ENCODE measurements at regions not wholly inside any gene's neighbourhood (a gene's known extent, or its start where the extent isn't known, plus 50 kb on each side); places are given as distances from the start of the nearest gene placed in this dataset.

DNA sequence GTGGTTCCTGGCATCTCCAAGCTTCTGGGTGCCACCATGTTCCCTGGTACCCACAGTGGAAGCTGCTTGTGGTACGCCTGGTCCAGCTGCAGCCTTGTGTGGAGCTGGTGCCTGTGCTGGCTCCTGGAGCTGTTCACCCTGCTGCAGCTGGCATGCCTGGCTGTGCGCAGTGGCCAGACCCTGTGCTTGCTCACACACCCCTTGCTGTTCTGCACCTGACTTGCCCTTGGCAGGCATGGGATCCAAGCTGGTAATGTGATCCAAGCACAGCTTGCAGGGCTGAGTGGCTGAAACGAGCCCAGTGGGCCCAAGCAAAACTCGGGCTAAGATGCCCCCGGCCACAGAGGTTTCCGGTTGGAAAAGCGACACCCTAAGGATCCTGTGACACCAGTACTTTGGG is 104.7 kb upstream of the CLMP start:
- Histone ChIP-seq H3K9me3 (no peaks in the 10 kb centered on the region), H3K4me1 (peaks cover 8 to 19% (median 13%) of the 10 kb centered on the region in 4 donors), H3K36me3 (no peaks in the 10 kb centered on the region), H3K27me3 (peaks cover 0 to 67% (median 35%) of the 10 kb centered on the region in 3 donors), H3K4me3 (no peak overlapping the region), H3K27ac (no peak overlapping the region)
- no peak for TF ChIP-seq EP300 (IDR thresholded peaks at IDR 0.05)
- TF ChIP-seq POLR2A (IDR thresholded peaks at IDR 0.05) = no peak
- TF ChIP-seq, protein P1, sequence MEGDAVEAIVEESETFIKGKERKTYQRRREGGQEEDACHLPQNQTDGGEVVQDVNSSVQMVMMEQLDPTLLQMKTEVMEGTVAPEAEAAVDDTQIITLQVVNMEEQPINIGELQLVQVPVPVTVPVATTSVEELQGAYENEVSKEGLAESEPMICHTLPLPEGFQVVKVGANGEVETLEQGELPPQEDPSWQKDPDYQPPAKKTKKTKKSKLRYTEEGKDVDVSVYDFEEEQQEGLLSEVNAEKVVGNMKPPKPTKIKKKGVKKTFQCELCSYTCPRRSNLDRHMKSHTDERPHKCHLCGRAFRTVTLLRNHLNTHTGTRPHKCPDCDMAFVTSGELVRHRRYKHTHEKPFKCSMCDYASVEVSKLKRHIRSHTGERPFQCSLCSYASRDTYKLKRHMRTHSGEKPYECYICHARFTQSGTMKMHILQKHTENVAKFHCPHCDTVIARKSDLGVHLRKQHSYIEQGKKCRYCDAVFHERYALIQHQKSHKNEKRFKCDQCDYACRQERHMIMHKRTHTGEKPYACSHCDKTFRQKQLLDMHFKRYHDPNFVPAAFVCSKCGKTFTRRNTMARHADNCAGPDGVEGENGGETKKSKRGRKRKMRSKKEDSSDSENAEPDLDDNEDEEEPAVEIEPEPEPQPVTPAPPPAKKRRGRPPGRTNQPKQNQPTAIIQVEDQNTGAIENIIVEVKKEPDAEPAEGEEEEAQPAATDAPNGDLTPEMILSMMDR (IDR thresholded peaks at IDR 0.05) = no peak
- no peak for TF ChIP-seq POLR2AphosphoS5 (IDR thresholded peaks at IDR 0.05)
- no peak for DNase-seq
- intact Hi-C loops (cut with DNase I; ENCODE audit: low total_unique reads) = no loop called here
- WGBS, 5 donors = 75 to 99% (median 88%) methylated on average over 5 to 7 of the region's 7 CpGs

DNA sequence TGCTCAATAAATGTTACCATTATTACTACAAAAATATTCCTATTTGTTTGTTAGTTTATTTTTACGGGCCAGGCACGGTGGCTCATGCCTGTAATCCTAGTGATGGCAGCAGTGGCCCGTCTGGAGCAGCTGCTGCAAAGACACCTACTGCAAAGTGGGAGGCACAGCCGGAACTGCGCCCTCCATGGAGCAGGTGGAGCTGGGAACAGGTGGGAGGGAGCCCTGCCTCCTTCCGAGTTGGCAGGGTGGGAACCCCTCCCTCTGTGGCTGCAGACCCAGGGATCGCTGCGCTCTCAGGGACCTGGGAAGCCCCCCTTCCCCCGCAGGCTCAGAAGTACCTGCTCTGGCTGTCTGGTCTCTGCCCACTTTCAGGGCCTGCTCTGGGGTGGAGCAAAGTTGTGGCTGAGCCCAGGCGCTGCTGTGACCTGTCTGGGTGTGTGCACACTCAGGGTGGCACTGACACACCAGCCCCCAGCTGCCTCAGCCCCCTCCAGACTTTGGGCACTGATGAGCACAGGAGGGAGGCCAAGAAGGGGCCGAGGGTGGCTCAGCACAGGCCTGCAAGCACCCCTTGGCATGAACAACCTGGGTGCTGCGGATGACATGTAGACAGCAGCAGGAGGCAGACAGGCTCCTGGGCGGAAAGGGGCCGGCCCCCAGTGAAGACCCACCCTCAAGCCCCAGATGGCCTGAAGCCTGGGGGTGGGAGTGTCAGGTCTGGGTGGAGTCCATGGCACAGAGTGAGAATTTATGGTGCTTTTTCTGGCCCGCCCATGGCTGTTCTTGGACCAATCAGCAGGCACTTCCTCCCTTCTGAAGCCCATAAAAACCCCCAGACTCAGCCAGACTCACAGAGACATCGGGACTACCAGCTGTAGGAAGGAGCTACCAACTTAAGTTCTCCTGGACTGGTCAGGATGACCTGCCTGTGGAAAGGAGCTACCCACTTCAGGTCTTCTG is 103.7 kb upstream of the CLMP start:
- TF ChIP-seq, protein P1 (IDR thresholded peaks at IDR 0.05) = no peak
- TF ChIP-seq POLR2AphosphoS5 (IDR thresholded peaks at IDR 0.05) (no peak), POLR2A (IDR thresholded peaks at IDR 0.05) (no peak), EP300 (IDR thresholded peaks at IDR 0.05) (no peak)
- Histone ChIP-seq H3K36me3 (no peaks in the 10 kb centered on the region), H3K27ac (no peak overlapping the region), H3K4me1 (peaks cover 8 to 19% (median 13%) of the 10 kb centered on the region in 4 donors), H3K4me3 (no peak overlapping the region), H3K27me3 (peaks cover 0 to 65% (median 35%) of the 10 kb centered on the region in 3 donors), H3K9me3 (no peaks in the 10 kb centered on the region)
- 76 to 93% (median 84%) methylated on average over 9 to 16 of the region's 16 CpGs for WGBS, 5 donors
- no peak for DNase-seq
- intact Hi-C loops (cut with DNase I; ENCODE audit: low total_unique reads) = no loop called here

DNA sequence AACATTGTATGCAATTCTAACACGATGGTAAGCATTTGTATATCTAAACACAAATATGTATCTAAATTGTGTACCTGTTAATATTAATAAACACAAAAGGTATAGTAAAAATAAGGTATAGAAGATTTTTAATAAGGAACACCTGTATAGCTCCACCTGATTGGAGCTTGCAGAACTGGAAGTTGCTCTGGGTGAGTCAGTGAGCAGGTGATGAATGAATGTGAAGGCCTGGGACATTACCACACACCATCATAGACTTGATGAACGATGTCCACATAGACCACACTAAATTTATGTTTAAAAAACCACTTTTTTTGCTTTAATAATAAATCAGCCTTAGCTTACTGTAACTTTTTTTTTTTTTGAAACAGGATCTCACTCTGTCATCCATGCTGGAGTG is 97.6 kb upstream of the CLMP start:
- intact Hi-C loops (cut with DNase I; ENCODE audit: low total_unique reads) = no loop called here
- Histone ChIP-seq H3K27ac (no peak overlapping the region), H3K4me3 (no peak overlapping the region), H3K27me3 (peaks cover 0 to 28% (median 0%) of the 10 kb centered on the region in 3 donors), H3K36me3 (no peaks in the 10 kb centered on the region), H3K4me1 (no peaks in the 10 kb centered on the region), H3K9me3 (peaks cover 0 to 1% (median 0%) of the 10 kb centered on the region in 4 donors)
- 71 to 83% (median 78%) methylated on average over 2 of the region's 2 CpGs for WGBS, 5 donors
- no peak for TF ChIP-seq EP300 (IDR thresholded peaks at IDR 0.05)
- TF ChIP-seq, protein P1 (IDR thresholded peaks at IDR 0.05) = no peak
- TF ChIP-seq POLR2A (IDR thresholded peaks at IDR 0.05) = no peak
- TF ChIP-seq POLR2AphosphoS5 (IDR thresholded peaks at IDR 0.05) = no peak
- no peak for DNase-seq

DNA sequence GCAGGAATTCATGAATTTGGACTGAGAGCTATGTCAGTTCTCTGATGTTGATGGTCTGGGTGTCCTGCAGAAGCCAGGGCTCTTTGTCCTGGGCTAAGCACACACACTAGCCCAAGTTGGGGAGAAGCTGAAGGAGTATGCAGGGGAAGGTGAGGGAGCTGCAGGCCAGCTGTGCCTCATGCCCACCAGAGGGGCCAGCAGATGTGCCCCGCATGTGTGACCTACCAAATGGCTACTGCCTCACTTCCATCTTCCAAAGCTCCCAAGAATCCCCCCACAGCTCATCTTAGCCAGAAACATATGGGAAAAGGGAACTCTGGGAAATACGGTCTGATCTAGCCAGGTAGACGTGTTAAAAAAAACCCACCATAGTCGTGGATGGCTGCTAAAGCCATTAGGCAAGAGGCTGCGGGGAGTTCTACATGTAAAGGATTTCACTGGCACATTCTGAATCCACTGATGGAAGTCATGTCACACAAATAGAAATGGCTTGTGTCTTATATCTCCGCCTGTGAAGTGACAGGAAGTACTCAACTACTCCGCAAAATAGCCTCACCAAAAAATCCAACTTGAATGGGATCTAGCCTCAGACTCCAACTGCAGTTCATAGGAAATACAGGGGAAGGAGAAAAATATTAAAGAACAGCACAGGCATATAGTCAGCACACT is 96.3 kb upstream of the CLMP start:
- TF ChIP-seq, protein P1 (IDR thresholded peaks at IDR 0.05) = no peak
- TF ChIP-seq EP300 (IDR thresholded peaks at IDR 0.05) = no peak
- TF ChIP-seq POLR2A (IDR thresholded peaks at IDR 0.05) = no peak
- no peak for TF ChIP-seq POLR2AphosphoS5 (IDR thresholded peaks at IDR 0.05)
- Histone ChIP-seq H3K27me3 (peaks cover 0 to 28% (median 0%) of the 10 kb centered on the region in 3 donors), H3K27ac (no peak overlapping the region), H3K4me3 (no peak overlapping the region), H3K36me3 (no peaks in the 10 kb centered on the region), H3K4me1 (no peaks in the 10 kb centered on the region), H3K9me3 (peaks cover 0 to 6% (median 2%) of the 10 kb centered on the region in 4 donors)
- intact Hi-C loops (cut with DNase I; ENCODE audit: low total_unique reads) = no loop called here
- WGBS, 5 donors = 62 to 87% (median 75%) methylated on average over 7 of the region's 7 CpGs
- DNase-seq = no peak

Data from stomach (tissue), 8 donors.